ENCODE measurements at regions not wholly inside any gene's neighbourhood (a gene's known extent, or its start where the extent isn't known, plus 50 kb on each side); places are given as distances from the start of the nearest gene placed in this dataset.

DNA sequence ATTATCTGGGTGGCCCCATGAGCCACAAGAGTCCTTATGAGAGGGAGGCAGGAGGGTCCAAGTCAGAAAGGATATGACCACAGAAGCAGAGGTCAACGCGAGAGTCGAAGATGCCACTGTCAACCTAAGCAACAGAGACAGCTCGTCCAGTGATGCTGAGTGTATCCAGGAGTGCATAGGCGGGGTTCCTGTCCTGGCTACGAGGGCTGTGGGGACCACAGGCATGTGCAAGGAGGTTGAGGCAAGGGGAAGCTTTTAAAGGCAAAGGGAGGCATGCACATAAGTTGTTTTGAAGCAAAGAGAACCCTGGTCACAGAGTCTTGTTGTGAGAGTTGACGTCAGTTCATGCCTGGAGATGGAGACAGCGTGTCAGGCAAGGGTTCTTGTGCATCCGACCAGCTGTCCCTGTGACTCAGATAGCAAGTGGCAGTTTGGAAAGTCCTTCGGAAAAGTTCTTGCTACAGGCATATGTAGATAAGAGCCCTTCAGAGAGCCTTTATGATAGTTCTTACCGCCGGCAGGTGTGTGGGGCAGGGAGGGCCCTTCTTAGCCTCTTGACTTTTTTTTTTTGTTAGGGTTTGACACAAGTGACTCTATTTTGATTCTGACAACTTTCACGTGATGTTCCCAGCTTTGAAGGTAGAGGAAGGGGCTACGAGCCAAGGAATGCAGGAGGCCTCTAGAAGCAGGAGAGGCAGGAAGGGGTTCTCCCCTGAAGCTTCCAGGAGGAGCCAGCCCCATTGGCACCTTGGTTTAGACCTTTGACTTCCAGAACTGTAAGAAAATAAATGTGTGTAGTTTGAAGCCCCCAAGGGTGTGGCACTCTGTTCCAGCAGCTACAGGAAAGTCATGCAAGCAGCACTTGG, 66.0 kb upstream of the FCN1 start:
- TF ChIP-seq MYC (IDR thresholded peaks at IDR 0.05; ENCODE audit: borderline replicate concordance, low read length) = no peak
- TF ChIP-seq, protein P1, sequence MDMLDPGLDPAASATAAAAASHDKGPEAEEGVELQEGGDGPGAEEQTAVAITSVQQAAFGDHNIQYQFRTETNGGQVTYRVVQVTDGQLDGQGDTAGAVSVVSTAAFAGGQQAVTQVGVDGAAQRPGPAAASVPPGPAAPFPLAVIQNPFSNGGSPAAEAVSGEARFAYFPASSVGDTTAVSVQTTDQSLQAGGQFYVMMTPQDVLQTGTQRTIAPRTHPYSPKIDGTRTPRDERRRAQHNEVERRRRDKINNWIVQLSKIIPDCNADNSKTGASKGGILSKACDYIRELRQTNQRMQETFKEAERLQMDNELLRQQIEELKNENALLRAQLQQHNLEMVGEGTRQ (IDR thresholded peaks at IDR 0.05) = no peak
- TF ChIP-seq, protein P2, sequence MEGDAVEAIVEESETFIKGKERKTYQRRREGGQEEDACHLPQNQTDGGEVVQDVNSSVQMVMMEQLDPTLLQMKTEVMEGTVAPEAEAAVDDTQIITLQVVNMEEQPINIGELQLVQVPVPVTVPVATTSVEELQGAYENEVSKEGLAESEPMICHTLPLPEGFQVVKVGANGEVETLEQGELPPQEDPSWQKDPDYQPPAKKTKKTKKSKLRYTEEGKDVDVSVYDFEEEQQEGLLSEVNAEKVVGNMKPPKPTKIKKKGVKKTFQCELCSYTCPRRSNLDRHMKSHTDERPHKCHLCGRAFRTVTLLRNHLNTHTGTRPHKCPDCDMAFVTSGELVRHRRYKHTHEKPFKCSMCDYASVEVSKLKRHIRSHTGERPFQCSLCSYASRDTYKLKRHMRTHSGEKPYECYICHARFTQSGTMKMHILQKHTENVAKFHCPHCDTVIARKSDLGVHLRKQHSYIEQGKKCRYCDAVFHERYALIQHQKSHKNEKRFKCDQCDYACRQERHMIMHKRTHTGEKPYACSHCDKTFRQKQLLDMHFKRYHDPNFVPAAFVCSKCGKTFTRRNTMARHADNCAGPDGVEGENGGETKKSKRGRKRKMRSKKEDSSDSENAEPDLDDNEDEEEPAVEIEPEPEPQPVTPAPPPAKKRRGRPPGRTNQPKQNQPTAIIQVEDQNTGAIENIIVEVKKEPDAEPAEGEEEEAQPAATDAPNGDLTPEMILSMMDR (IDR thresholded peaks at IDR 0.05) = no peak

Measured in A549 (cell line).